Nephron progenitor cell (in vitro differentiated cells): ENCODE measurements at regions not wholly inside any gene's neighbourhood (a gene's known extent, or its start where the extent isn't known, plus 50 kb on each side); places are given as distances from the start of the nearest gene placed in this dataset.

Experiments used
- DNase-seq: peaks from one replicate; pipeline ENCODE4 v3.0.0; 2021
- H3K27ac Mint-ChIP-seq: 2 replicates; pipeline ENCODE4 v1.8.0; 2021; ENCODE audit warnings: mild to moderate bottlenecking, moderate library complexity, mixed read lengths
- H3K27me3 Mint-ChIP-seq: 2 replicates; pipeline ENCODE4 v1.8.0; 2021; ENCODE audit warnings: mild to moderate bottlenecking, low read depth, mixed read lengths; ENCODE audit not compliant: poor library complexity
- H3K36me3 Mint-ChIP-seq: 2 replicates; pipeline ENCODE4 v1.8.0; 2021; ENCODE audit warnings: low read depth, mixed read lengths
- H3K4me1 Mint-ChIP-seq: 2 replicates; pipeline ENCODE4 v1.8.0; 2021; ENCODE audit warnings: mixed read lengths
- H3K4me3 Mint-ChIP-seq: 2 replicates; pipeline ENCODE4 v1.8.0; 2021; ENCODE audit warnings: mild to moderate bottlenecking, moderate library complexity, mixed read lengths
- H3K9me3 Mint-ChIP-seq: 2 replicates; pipeline ENCODE4 v1.8.0; 2021; ENCODE audit warnings: mild to moderate bottlenecking, moderate library complexity, mixed read lengths
- TF ChIP-seq, protein P1 (sequence below): fragments of 200-600 bp; sonication (generic); IDR thresholded peaks from 2 replicates; pipeline ENCODE4 v1.5.0; 2021; ENCODE audit warnings: antibody characterized with exemption

DNA sequence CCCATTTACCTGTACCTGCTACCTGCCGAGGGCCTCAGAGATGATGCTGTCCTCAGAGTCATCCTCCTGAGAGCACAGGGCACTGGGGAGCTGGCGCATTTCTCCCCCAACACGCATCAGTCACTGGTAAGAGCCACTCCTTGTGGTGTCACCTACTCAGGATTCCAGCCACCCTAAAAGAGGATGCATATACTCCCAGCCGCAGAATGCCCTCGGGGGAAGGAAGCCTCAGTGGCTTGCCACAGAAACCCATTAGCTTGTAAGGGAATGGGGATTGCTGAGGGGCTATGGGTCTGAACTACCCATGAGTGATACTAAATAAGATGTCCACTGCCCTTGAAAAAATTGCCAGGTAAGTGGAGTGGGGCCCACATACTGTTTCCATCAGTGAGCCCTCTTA lies 279.2 kb downstream of the WDR11 start:
- Mint-ChIP-seq H3K9me3 (no peaks in the 10 kb centered on the region), H3K36me3 (no peaks in the 10 kb centered on the region), H3K4me3 (no peak overlapping the region), H3K27ac (no peak overlapping the region), H3K27me3 (peaks cover 27% of the 10 kb centered on the region), H3K4me1 (peaks cover 29% of the 10 kb centered on the region)
- DNase-seq: no peak
- TF ChIP-seq, protein P1, sequence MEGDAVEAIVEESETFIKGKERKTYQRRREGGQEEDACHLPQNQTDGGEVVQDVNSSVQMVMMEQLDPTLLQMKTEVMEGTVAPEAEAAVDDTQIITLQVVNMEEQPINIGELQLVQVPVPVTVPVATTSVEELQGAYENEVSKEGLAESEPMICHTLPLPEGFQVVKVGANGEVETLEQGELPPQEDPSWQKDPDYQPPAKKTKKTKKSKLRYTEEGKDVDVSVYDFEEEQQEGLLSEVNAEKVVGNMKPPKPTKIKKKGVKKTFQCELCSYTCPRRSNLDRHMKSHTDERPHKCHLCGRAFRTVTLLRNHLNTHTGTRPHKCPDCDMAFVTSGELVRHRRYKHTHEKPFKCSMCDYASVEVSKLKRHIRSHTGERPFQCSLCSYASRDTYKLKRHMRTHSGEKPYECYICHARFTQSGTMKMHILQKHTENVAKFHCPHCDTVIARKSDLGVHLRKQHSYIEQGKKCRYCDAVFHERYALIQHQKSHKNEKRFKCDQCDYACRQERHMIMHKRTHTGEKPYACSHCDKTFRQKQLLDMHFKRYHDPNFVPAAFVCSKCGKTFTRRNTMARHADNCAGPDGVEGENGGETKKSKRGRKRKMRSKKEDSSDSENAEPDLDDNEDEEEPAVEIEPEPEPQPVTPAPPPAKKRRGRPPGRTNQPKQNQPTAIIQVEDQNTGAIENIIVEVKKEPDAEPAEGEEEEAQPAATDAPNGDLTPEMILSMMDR: no peak

DNA sequence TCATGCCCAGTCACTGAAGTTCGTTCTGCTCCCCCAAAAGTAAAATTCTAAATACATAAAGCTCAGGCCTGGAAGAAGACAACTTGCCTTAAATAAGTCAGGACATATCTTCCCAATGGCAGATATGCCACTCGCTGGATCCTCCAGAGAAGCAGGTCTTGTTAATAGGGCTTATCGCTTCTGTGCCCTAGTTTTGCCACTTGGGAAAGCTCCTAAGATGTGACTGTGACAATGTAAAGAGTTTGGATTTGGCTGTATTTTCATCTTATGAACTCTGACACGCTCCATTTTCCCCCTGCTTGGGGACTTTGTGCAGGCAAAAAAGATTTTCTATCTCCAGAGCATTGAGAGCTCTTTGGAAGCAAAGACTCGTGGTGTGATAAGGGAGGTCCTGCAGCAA lies 279.9 kb downstream of the WDR11 start:
- no peak for DNase-seq
- H3K9me3 Mint-ChIP-seq: no peaks in the 10 kb centered on the region
- H3K4me1 Mint-ChIP-seq: peaks cover 25% of the 10 kb centered on the region
- no peak overlapping the region for H3K27ac Mint-ChIP-seq
- TF ChIP-seq, protein P1: no peak
- H3K4me3 Mint-ChIP-seq: no peak overlapping the region
- no peaks in the 10 kb centered on the region for H3K36me3 Mint-ChIP-seq
- peaks cover 27% of the 10 kb centered on the region for H3K27me3 Mint-ChIP-seq

DNA sequence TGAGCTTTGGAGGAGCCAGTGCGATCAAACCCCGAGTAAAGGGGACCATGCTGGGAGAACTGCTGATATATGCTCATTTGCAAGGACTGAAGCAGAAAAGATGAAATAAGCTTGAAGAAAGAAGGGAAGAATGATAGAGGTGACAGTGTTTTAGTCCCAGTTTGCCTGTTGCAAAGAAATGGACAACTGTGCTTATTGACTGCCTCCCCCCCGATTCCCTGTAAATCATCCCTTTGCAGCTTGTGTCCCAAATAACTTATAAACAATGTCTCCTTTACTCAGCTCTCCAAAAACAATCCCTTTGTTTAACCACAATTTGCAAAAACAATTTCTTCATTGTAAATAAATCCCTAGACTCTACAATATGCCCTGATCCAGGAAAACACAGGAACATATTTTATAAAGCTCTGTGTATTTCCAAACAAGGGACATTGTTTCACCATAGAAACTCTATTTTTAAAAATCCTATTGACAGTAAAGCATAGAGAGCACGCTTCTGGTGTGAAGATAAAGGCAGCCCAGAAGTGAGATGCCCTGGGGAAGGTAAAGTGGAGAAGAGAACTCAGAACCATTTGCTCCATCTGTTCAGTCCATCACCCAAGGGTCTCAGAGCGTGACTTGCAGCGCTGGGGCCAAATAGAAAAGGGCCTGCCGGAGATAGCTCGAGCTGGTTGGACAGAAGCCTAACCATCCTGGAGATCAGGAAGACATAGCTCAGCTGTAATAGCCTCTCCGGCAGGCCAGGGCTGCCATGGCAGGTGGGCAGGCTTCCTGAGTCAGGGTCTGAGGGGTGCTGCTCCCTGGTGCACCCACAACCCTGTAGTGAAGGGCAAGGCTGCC lies 280.5 kb downstream of the WDR11 start:
- Mint-ChIP-seq H3K27me3 (peaks cover 24% of the 10 kb centered on the region), H3K27ac (no peak overlapping the region), H3K9me3 (no peaks in the 10 kb centered on the region), H3K4me3 (no peak overlapping the region), H3K36me3 (no peaks in the 10 kb centered on the region), H3K4me1 (peaks cover 26% of the 10 kb centered on the region)
- TF ChIP-seq, protein P1: no peak
- no peak for DNase-seq

DNA sequence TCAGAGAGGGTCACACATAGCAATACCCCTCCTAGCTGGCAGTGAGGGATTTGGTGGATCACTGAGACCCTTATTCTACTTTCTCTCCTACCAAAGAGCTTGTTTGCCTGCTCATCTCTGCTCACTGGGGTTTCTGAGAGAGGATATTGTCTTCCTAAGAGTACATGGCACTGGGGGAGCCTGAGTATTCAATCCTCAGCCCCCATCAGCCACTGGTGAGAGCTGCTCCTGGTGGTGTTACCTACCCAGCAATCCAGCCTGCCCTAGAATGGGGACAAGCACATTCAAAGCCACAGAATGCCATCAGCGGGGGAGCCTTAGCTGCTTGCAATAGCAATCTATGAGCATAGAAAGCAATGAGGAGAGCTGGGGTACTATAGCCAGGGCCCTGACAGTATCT lies 281.1 kb downstream of the WDR11 start:
- Mint-ChIP-seq H3K36me3 (no peaks in the 10 kb centered on the region), H3K27me3 (peaks cover 23% of the 10 kb centered on the region), H3K27ac (no peak overlapping the region), H3K4me1 (peaks cover 26% of the 10 kb centered on the region), H3K9me3 (no peaks in the 10 kb centered on the region), H3K4me3 (no peak overlapping the region)
- DNase-seq: no peak
- TF ChIP-seq, protein P1: no peak

DNA sequence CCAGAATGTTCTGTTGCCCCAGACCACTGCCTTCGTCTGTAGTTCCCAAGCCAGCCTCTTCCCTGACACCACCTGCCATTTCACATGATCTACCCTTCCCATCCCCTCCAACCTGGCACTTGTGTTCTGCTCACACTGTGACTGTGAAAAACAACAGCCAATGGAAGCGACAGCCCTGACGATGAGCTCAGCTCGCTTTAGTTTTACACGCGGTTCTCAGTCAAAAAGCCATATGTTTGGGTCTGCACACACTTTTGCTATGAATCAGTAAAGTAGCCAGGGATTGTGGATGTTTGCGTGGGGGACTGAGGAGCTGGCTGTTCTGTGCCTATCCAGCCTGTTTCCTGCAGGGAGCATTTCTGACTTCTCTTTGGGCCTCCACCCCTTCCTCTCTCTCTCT lies 282.7 kb downstream of the WDR11 start:
- TF ChIP-seq, protein P1: no peak
- Mint-ChIP-seq H3K27me3 (peaks cover 26% of the 10 kb centered on the region), H3K4me1 (peaks cover 35% of the 10 kb centered on the region), H3K27ac (no peak overlapping the region), H3K36me3 (no peaks in the 10 kb centered on the region), H3K9me3 (no peaks in the 10 kb centered on the region), H3K4me3 (no peak overlapping the region)
- no peak for DNase-seq

DNA sequence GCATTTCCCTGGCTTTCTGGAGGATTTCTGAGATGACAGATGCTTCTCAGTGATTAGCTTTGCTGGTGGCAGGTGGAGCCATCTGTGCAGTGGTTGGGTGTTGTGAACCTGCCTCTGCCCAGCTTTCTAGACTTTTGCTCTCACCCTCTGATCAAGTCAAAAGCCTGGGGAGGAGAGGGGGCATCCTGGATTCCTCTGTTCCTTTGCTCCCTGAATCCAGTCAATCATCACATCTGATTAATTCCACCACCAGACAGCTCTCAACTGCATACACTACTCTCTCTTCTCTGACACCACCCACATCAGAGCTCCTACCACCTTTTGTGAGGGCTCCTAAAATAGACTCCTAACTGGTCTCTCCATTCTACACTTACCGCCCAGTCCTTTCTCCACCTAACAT lies 283.5 kb downstream of the WDR11 start:
- TF ChIP-seq, protein P1: no peak
- no peaks in the 10 kb centered on the region for H3K36me3 Mint-ChIP-seq
- no peaks in the 10 kb centered on the region for H3K9me3 Mint-ChIP-seq
- H3K4me3 Mint-ChIP-seq: no peak overlapping the region
- peaks cover 22% of the 10 kb centered on the region for H3K27me3 Mint-ChIP-seq
- H3K27ac Mint-ChIP-seq: no peak overlapping the region
- DNase-seq: no peak
- H3K4me1 Mint-ChIP-seq: peaks cover 36% of the 10 kb centered on the region
